ENCODE measurements at regions not wholly inside any gene's neighbourhood (a gene's known extent, or its start where the extent isn't known, plus 50 kb on each side); places are given as distances from the start of the nearest gene placed in this dataset.

DNA sequence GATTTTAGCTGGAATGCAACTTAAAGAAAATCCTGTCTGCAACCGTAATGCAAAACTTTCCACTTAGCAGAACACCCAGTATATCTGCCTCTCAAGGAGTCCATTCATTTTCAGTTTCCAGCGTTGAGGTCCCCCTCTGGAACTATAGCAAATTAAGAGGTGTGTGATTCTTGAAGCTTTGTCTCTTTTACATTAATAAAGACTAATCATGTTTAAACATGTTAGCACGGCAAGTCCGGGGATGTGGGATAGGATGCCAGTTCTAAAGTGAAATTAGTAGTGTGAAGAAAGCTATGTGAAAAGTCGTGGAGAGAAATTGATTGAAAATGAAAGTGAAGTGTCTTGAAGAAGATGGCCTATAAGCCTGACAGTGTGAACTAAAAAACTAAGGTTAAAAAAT lies 429.1 kb downstream of the NR2F1-AS1 start:
- TF ChIP-seq, protein P1, sequence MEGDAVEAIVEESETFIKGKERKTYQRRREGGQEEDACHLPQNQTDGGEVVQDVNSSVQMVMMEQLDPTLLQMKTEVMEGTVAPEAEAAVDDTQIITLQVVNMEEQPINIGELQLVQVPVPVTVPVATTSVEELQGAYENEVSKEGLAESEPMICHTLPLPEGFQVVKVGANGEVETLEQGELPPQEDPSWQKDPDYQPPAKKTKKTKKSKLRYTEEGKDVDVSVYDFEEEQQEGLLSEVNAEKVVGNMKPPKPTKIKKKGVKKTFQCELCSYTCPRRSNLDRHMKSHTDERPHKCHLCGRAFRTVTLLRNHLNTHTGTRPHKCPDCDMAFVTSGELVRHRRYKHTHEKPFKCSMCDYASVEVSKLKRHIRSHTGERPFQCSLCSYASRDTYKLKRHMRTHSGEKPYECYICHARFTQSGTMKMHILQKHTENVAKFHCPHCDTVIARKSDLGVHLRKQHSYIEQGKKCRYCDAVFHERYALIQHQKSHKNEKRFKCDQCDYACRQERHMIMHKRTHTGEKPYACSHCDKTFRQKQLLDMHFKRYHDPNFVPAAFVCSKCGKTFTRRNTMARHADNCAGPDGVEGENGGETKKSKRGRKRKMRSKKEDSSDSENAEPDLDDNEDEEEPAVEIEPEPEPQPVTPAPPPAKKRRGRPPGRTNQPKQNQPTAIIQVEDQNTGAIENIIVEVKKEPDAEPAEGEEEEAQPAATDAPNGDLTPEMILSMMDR (IDR thresholded peaks at IDR 0.05) = no peak
- no peak for TF ChIP-seq POLR2A (IDR thresholded peaks at IDR 0.05)

Measured in heart left ventricle (tissue), 13 donors.